ENCODE measurements at regions not wholly inside any gene's neighbourhood (a gene's known extent, or its start where the extent isn't known, plus 50 kb on each side); places are given as distances from the start of the nearest gene placed in this dataset.

GRCh38 chr1:34286511-34286910 lies 109.8 kb downstream of the C1orf94 start:
- no peaks in the 10 kb centered on the region for H3K4me1 ChIP-seq (ENCODE audit: insufficient read depth, low read length, severe bottlenecking)
- H3K36me3 ChIP-seq (ENCODE audit: insufficient read depth, low read length), result no peaks in the 10 kb centered on the region

GRCh38 chr1:34290831-34291230 lies 114.1 kb downstream of the C1orf94 start:
- Histone ChIP-seq H3K4me2 (ENCODE audit: low read length) (no peak overlapping the region), H3K4me1 (ENCODE audit: insufficient read depth, low read length, severe bottlenecking) (no peaks in the 10 kb centered on the region), H3K27me3 (ENCODE audit: insufficient read depth, low read length) (no peaks in the 10 kb centered on the region), H3K27ac (ENCODE audit: low read depth, low read length, poor library complexity, severe bottlenecking) (no peak overlapping the region), H3K9me2 (ENCODE audit: low read depth, low read length) (no peaks in the 10 kb centered on the region), H3K36me3 (ENCODE audit: insufficient read depth, low read length) (no peaks in the 10 kb centered on the region), H3F3A (ENCODE audit: insufficient read depth, low read length) (no peaks in the 10 kb centered on the region), H3K9me3 (ENCODE audit: low read length) (no peaks in the 10 kb centered on the region), H3K4me3 (ENCODE audit: low read depth, low read length, poor library complexity, severe bottlenecking) (no peak overlapping the region), H4K20me1 (ENCODE audit: insufficient read depth, low read length) (no peaks in the 10 kb centered on the region), H2AFZ (ENCODE audit: low read length) (no peak overlapping the region), H3K9ac (ENCODE audit: low read length) (no peak overlapping the region), H3K79me2 (ENCODE audit: insufficient read depth, low read length) (no peaks in the 10 kb centered on the region)
- TF ChIP-seq EZH2 (IDR thresholded peaks at IDR 0.05; ENCODE audit: borderline replicate concordance, low read length) (no peak), CTCF (IDR thresholded peaks at IDR 0.05; ENCODE audit: low read length) (no peak)

More at GRCh38 chr1:34286511-34286910, 109.8 kb downstream of the C1orf94 start:
- H3F3A ChIP-seq (ENCODE audit: insufficient read depth, low read length), result no peaks in the 10 kb centered on the region
- H3K4me3 ChIP-seq (ENCODE audit: low read depth, low read length, poor library complexity, severe bottlenecking), result no peak overlapping the region
- H3K4me2 ChIP-seq (ENCODE audit: low read length), result no peak overlapping the region
- H4K20me1 ChIP-seq (ENCODE audit: insufficient read depth, low read length), result no peaks in the 10 kb centered on the region
- TF ChIP-seq EZH2 (IDR thresholded peaks at IDR 0.05; ENCODE audit: borderline replicate concordance, low read length) (no peak), CTCF (IDR thresholded peaks at IDR 0.05; ENCODE audit: low read length) (no peak)
- no peaks in the 10 kb centered on the region for H3K27me3 ChIP-seq (ENCODE audit: insufficient read depth, low read length)
- H2AFZ ChIP-seq (ENCODE audit: low read length), result no peak overlapping the region
- no peak overlapping the region for H3K9ac ChIP-seq (ENCODE audit: low read length)
- H3K27ac ChIP-seq (ENCODE audit: low read depth, low read length, poor library complexity, severe bottlenecking), result no peak overlapping the region
- no peaks in the 10 kb centered on the region for H3K79me2 ChIP-seq (ENCODE audit: insufficient read depth, low read length)
- no peaks in the 10 kb centered on the region for H3K9me3 ChIP-seq (ENCODE audit: low read length)
- no peaks in the 10 kb centered on the region for H3K9me2 ChIP-seq (ENCODE audit: low read depth, low read length)

GRCh38 chr1:34292472-34292871 lies 115.8 kb downstream of the C1orf94 start:
- TF ChIP-seq CTCF (IDR thresholded peaks at IDR 0.05; ENCODE audit: low read length), result no peak
- TF ChIP-seq EZH2 (IDR thresholded peaks at IDR 0.05; ENCODE audit: borderline replicate concordance, low read length), result no peak
- Histone ChIP-seq H3K4me2 (ENCODE audit: low read length) (no peak overlapping the region), H2AFZ (ENCODE audit: low read length) (no peak overlapping the region), H3K9me3 (ENCODE audit: low read length) (no peaks in the 10 kb centered on the region), H4K20me1 (ENCODE audit: insufficient read depth, low read length) (no peaks in the 10 kb centered on the region), H3K9ac (ENCODE audit: low read length) (no peak overlapping the region), H3K27ac (ENCODE audit: low read depth, low read length, poor library complexity, severe bottlenecking) (no peak overlapping the region), H3K79me2 (ENCODE audit: insufficient read depth, low read length) (no peaks in the 10 kb centered on the region), H3K9me2 (ENCODE audit: low read depth, low read length) (no peaks in the 10 kb centered on the region), H3K27me3 (ENCODE audit: insufficient read depth, low read length) (no peaks in the 10 kb centered on the region), H3K36me3 (ENCODE audit: insufficient read depth, low read length) (no peaks in the 10 kb centered on the region), H3K4me1 (ENCODE audit: insufficient read depth, low read length, severe bottlenecking) (no peaks in the 10 kb centered on the region), H3K4me3 (ENCODE audit: low read depth, low read length, poor library complexity, severe bottlenecking) (no peak overlapping the region), H3F3A (ENCODE audit: insufficient read depth, low read length) (no peaks in the 10 kb centered on the region)
